GM23248 (cell line): ENCODE measurements at regions not wholly inside any gene's neighbourhood (a gene's known extent, or its start where the extent isn't known, plus 50 kb on each side); places are given as distances from the start of the nearest gene placed in this dataset.

Experiments used
- EZH2 ChIP-seq: fragments of 200-600 bp; sonication (generic); IDR thresholded peaks from 2 replicates; pipeline ENCODE4 v1.6.1; 2018; ENCODE audit warnings: antibody characterized with exemption, mild to moderate bottlenecking; ENCODE audit not compliant: insufficient read depth, poor library complexity, severe bottlenecking
- EZH2phosphoT487 ChIP-seq: fragments of 200-600 bp; sonication (generic); IDR thresholded peaks from 2 replicates; pipeline ENCODE4 v1.6.1; 2018; ENCODE audit warnings: antibody characterized with exemption, moderate library complexity, mild to moderate bottlenecking, low read depth; ENCODE audit not compliant: insufficient read depth

GRCh38 chr4:112894480-112894879 is 155.0 kb upstream of the ANK2 start:
- TF ChIP-seq EZH2 (no peak), EZH2phosphoT487 (no peak)
